Thyroid gland (tissue), 4 donors: ENCODE measurements at regions not wholly inside any gene's neighbourhood (a gene's known extent, or its start where the extent isn't known, plus 50 kb on each side); places are given as distances from the start of the nearest gene placed in this dataset.

Source experiments
- POLR2A ChIP-seq, 2 donors: fragments of 450-650 bp; IDR thresholded peaks; one replicate each; pipeline ENCODE4 v1.6.1; 2017; ENCODE audit warnings: antibody characterized with exemption in 2 of 2, mild to moderate bottlenecking in 2 of 2, moderate library complexity in 1 of 2
- TF ChIP-seq, protein P1 (sequence below), 6 experiments: fragments of 200-600 bp in 3 of 6; fragments of 450-650 bp in 3 of 6; sonication (generic) in 3 of 6; IDR thresholded peaks; one replicate each; pipeline ENCODE4 v1.5.1; 2016 to 2019; ENCODE audit warnings: antibody characterized with exemption in 6 of 6, mild to moderate bottlenecking in 2 of 6, inconsistent platforms in 1 of 6, moderate library complexity in 1 of 6

DNA sequence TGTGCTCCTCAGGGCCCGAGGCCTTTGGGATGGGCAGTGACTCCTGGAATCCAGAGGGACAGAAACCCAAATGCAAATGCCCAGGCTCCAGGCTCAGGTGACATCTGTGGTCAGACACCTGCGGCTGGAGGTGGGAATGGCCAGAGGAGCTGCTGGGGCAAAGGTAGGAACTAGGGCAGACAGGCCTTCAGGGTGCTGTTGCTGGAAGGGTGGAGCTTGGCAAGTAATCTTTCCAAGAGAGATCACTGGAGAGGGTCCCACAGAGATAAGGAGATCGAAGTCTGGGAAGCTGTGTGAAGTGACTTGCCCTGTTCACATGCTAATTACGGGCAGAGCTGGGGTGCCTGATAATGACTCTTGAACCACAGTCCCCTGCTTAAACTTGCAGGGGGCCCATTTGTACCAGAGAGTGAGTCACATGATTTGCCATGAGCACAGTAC is 82.4 kb downstream of the ACAA2 start:
- TF ChIP-seq POLR2A (IDR thresholded peaks at IDR 0.05): no peak
- TF ChIP-seq, protein P1, sequence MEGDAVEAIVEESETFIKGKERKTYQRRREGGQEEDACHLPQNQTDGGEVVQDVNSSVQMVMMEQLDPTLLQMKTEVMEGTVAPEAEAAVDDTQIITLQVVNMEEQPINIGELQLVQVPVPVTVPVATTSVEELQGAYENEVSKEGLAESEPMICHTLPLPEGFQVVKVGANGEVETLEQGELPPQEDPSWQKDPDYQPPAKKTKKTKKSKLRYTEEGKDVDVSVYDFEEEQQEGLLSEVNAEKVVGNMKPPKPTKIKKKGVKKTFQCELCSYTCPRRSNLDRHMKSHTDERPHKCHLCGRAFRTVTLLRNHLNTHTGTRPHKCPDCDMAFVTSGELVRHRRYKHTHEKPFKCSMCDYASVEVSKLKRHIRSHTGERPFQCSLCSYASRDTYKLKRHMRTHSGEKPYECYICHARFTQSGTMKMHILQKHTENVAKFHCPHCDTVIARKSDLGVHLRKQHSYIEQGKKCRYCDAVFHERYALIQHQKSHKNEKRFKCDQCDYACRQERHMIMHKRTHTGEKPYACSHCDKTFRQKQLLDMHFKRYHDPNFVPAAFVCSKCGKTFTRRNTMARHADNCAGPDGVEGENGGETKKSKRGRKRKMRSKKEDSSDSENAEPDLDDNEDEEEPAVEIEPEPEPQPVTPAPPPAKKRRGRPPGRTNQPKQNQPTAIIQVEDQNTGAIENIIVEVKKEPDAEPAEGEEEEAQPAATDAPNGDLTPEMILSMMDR (IDR thresholded peaks at IDR 0.05): no peak
